SK-N-MC (cell line): ENCODE measurements at regions not wholly inside any gene's neighbourhood (a gene's known extent, or its start where the extent isn't known, plus 50 kb on each side); places are given as distances from the start of the nearest gene placed in this dataset.

Experiments used
- DNase-seq: peaks from one replicate; pipeline ENCODE4 v3.0.0-alpha.2; 2011; ENCODE audit warnings: low read depth, low spot score
- H3K27ac ChIP-seq: fragments of 200-600 bp; sonication (generic); 2 replicates; pipeline ENCODE4 v1.5.1; 2016; ENCODE audit warnings: mixed run types
- H3K36me3 ChIP-seq: fragments of 200-600 bp; sonication (generic); 2 replicates; pipeline ENCODE4 v1.6.1; 2017; ENCODE audit warnings: antibody characterized with exemption, low read length, mixed read lengths; ENCODE audit not compliant: insufficient read depth
- H3K4me3 ChIP-seq: fragments of 200-600 bp; sonication (generic); 2 replicates; pipeline ENCODE4 v1.5.1; 2016
- H3K9ac ChIP-seq: fragments of 200-600 bp; sonication (generic); 2 replicates; pipeline ENCODE4 v1.8.0; 2017; ENCODE audit warnings: mixed run types, mixed read lengths; ENCODE audit not compliant: insufficient read length
- H3K9me3 ChIP-seq: fragments of 200-600 bp; sonication (generic); 2 replicates; pipeline ENCODE4 v1.6.1; 2017; ENCODE audit warnings: low read depth, mild to moderate bottlenecking, antibody characterized with exemption, low read length, moderate library complexity, mixed read lengths
- EZH2 ChIP-seq: fragments of 200-600 bp; sonication (generic); IDR thresholded peaks from one replicate; pipeline ENCODE4 v1.6.1; 2017; ENCODE audit warnings: antibody characterized with exemption
- FOXP2 ChIP-seq: optimal IDR thresholded peaks from 2 replicates; pipeline ENCODE3; 2011; ENCODE audit warnings: mild to moderate bottlenecking, moderate library complexity; ENCODE audit not compliant: insufficient read depth; ENCODE audit errors: extremely low read length, control extremely low read depth
- POLR2AphosphoS5 ChIP-seq: IDR thresholded peaks from 2 replicates; pipeline ENCODE4 v1.6.1; 2012; ENCODE audit warnings: mild to moderate bottlenecking, low read depth, low read length, borderline replicate concordance

- Histone ChIP-seq H3K9me3 (no peaks in the 10 kb centered on the region), H3K4me3 (no peak overlapping the region), H3K27ac (no peak overlapping the region), H3K36me3 (no peaks in the 10 kb centered on the region), H3K9ac (no peak overlapping the region)
- DNase-seq = no peak
- TF ChIP-seq FOXP2 (no peak), EZH2 (no peak), POLR2AphosphoS5 (no peak)
Measured at GRCh38 chr1:193542690-193543089, 356.3 kb upstream of the B3GALT2 start.

GRCh38 chr1:193540511-193540910 lies 354.1 kb upstream of the B3GALT2 start:
- TF ChIP-seq POLR2AphosphoS5 = no peak
- TF ChIP-seq EZH2 = no peak
- TF ChIP-seq FOXP2 = no peak
- Histone ChIP-seq H3K4me3 (no peak overlapping the region), H3K27ac (no peak overlapping the region), H3K9ac (no peak overlapping the region), H3K36me3 (no peaks in the 10 kb centered on the region), H3K9me3 (no peaks in the 10 kb centered on the region)
- DNase-seq = no peak

- Histone ChIP-seq H3K4me3 (no peak overlapping the region), H3K9me3 (no peaks in the 10 kb centered on the region), H3K36me3 (no peaks in the 10 kb centered on the region), H3K9ac (no peak overlapping the region), H3K27ac (no peak overlapping the region)
- DNase-seq = no peak
- TF ChIP-seq EZH2 (no peak), FOXP2 (no peak), POLR2AphosphoS5 (no peak)
Measured at GRCh38 chr1:193539731-193540459, 353.5 kb upstream of the B3GALT2 start.

- DNase-seq = no peak
- TF ChIP-seq FOXP2 = no peak
- TF ChIP-seq EZH2 = no peak
- TF ChIP-seq POLR2AphosphoS5 = no peak
- H3K9ac ChIP-seq = no peak overlapping the region
- no peak overlapping the region for H3K27ac ChIP-seq
- no peak overlapping the region for H3K4me3 ChIP-seq
- H3K9me3 ChIP-seq = no peaks in the 10 kb centered on the region
- H3K36me3 ChIP-seq = no peaks in the 10 kb centered on the region
Measured at GRCh38 chr1:193538680-193539079, 352.3 kb upstream of the B3GALT2 start.

- Histone ChIP-seq H3K27ac (no peak overlapping the region), H3K9ac (no peak overlapping the region), H3K36me3 (no peaks in the 10 kb centered on the region), H3K4me3 (no peak overlapping the region), H3K9me3 (no peaks in the 10 kb centered on the region)
- TF ChIP-seq EZH2 = no peak
- no peak for TF ChIP-seq FOXP2
- no peak for TF ChIP-seq POLR2AphosphoS5
- DNase-seq = no peak
Measured at GRCh38 chr1:193538003-193538354, 351.6 kb upstream of the B3GALT2 start.

- Histone ChIP-seq H3K9me3 (no peaks in the 10 kb centered on the region), H3K36me3 (no peaks in the 10 kb centered on the region), H3K4me3 (no peak overlapping the region), H3K27ac (no peak overlapping the region), H3K9ac (no peak overlapping the region)
- no peak for DNase-seq
- TF ChIP-seq EZH2 (no peak), FOXP2 (no peak), POLR2AphosphoS5 (no peak)
Measured at GRCh38 chr1:193537266-193538002, 351.0 kb upstream of the B3GALT2 start.

GRCh38 chr1:193533853-193534252 lies 347.4 kb upstream of the B3GALT2 start:
- Histone ChIP-seq H3K9ac (no peak overlapping the region), H3K36me3 (no peaks in the 10 kb centered on the region), H3K27ac (no peak overlapping the region), H3K4me3 (no peak overlapping the region), H3K9me3 (no peaks in the 10 kb centered on the region)
- TF ChIP-seq FOXP2 (no peak), EZH2 (no peak), POLR2AphosphoS5 (no peak)
- no peak for DNase-seq

GRCh38 chr1:193525917-193526710 lies 339.7 kb upstream of the B3GALT2 start:
- no peak overlapping the region for H3K27ac ChIP-seq
- no peaks in the 10 kb centered on the region for H3K9me3 ChIP-seq
- no peak overlapping the region for H3K9ac ChIP-seq
- no peak overlapping the region for H3K4me3 ChIP-seq
- H3K36me3 ChIP-seq = no peaks in the 10 kb centered on the region
- DNase-seq = no peak
- no peak for TF ChIP-seq FOXP2
- TF ChIP-seq EZH2 = no peak
- TF ChIP-seq POLR2AphosphoS5 = no peak

GRCh38 chr1:193525411-193525810 lies 339.0 kb upstream of the B3GALT2 start:
- H3K27ac ChIP-seq = no peak overlapping the region
- no peak for DNase-seq
- TF ChIP-seq POLR2AphosphoS5 = no peak
- TF ChIP-seq EZH2 = no peak
- no peak for TF ChIP-seq FOXP2
- H3K9me3 ChIP-seq = no peaks in the 10 kb centered on the region
- no peak overlapping the region for H3K9ac ChIP-seq
- no peak overlapping the region for H3K4me3 ChIP-seq
- H3K36me3 ChIP-seq = no peaks in the 10 kb centered on the region
